ENCODE measurements at regions not wholly inside any gene's neighbourhood (a gene's known extent, or its start where the extent isn't known, plus 50 kb on each side); places are given as distances from the start of the nearest gene placed in this dataset.

GRCh38 chr7:115593111-115593510 is 437.5 kb downstream of the TFEC start:
- TF ChIP-seq TAF7 (optimal IDR thresholded peaks at IDR 0.05; ENCODE audit: borderline replicate concordance, low read depth, low read length), result no peak
- no peak for TF ChIP-seq EP300 (IDR thresholded peaks at IDR 0.05; ENCODE audit: borderline replicate concordance in 1 of 2, low read depth in 2 of 2, low read length in 2 of 2)
- TF ChIP-seq CEBPB (IDR thresholded peaks at IDR 0.05; ENCODE audit: low read depth, low read length), result no peak
- TF ChIP-seq RAD21 (IDR thresholded peaks at IDR 0.05 in 1 of 2, conservative IDR thresholded peaks at IDR 0.05 in 1 of 2; ENCODE audit: low read depth in 2 of 2, low read length in 2 of 2), result no peak
- no peak for TF ChIP-seq SIN3A (conservative IDR thresholded peaks at IDR 0.05 in 1 of 2, IDR thresholded peaks at IDR 0.05 in 1 of 2; ENCODE audit: low read depth in 1 of 2, low read length in 2 of 2)
- TF ChIP-seq RXRA (IDR thresholded peaks at IDR 0.05; ENCODE audit: insufficient read depth, low read depth, low read length), result no peak
- TF ChIP-seq EZH2 (IDR thresholded peaks at IDR 0.05; ENCODE audit: low read depth, low read length, severe bottlenecking), result no peak
- no peak for TF ChIP-seq RFX5 (IDR thresholded peaks at IDR 0.05; ENCODE audit: borderline replicate concordance, low read depth, low read length)
- no peak for TF ChIP-seq CHD2 (IDR thresholded peaks at IDR 0.05; ENCODE audit: low read length)
- no peak for TF ChIP-seq POLR2A (IDR thresholded peaks at IDR 0.05; ENCODE audit: control extremely low read depth in 1 of 2, low read depth in 2 of 2, low read length in 2 of 2)
- no peak for TF ChIP-seq MAFK (IDR thresholded peaks at IDR 0.05; ENCODE audit: low read depth, low read length)
- TF ChIP-seq MAX (IDR thresholded peaks at IDR 0.05), result no peak
- TF ChIP-seq CTCF (IDR thresholded peaks at IDR 0.05; ENCODE audit: control extremely low read depth in 1 of 3, insufficient read depth in 1 of 3, low read depth in 1 of 3, low read length in 3 of 3), result no peak
- no peak for TF ChIP-seq SP2 (IDR thresholded peaks at IDR 0.05; ENCODE audit: low read length)
